ENCODE measurements at regions not wholly inside any gene's neighbourhood (a gene's known extent, or its start where the extent isn't known, plus 50 kb on each side); places are given as distances from the start of the nearest gene placed in this dataset.

DNA sequence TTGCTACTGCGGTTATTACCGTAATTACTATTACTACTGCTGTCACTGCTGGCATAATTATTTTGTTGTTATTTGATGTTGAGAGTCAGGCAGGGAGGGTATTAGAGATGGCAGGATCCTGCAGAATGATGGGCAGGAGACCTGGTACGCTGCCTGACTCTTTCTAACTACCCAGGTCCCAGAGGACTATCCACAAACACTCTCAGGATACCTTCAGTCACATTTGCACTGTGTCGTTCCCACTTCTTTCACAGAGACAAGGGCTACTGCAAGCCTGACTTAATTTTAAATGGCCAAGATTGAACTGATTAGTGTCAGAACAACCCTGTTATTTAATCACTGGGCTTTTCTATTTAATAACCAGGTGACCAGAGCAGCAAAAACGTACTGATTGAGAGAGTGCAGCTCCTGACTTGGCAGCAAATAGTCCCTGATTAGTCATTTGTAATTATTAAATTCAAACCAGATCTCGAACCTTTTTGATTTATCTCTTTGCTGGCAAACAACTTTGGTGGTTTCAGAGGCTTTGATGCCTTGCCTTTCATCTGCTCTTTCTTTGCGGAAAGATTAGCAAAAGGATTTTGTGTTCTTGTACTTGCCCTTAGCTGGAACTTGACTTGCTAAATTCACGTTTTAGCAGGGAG lies 88.8 kb upstream of the ARHGEF3 start:
- DNase-seq (ENCODE audit: low read depth) = no peak
- TF ChIP-seq, protein P1, sequence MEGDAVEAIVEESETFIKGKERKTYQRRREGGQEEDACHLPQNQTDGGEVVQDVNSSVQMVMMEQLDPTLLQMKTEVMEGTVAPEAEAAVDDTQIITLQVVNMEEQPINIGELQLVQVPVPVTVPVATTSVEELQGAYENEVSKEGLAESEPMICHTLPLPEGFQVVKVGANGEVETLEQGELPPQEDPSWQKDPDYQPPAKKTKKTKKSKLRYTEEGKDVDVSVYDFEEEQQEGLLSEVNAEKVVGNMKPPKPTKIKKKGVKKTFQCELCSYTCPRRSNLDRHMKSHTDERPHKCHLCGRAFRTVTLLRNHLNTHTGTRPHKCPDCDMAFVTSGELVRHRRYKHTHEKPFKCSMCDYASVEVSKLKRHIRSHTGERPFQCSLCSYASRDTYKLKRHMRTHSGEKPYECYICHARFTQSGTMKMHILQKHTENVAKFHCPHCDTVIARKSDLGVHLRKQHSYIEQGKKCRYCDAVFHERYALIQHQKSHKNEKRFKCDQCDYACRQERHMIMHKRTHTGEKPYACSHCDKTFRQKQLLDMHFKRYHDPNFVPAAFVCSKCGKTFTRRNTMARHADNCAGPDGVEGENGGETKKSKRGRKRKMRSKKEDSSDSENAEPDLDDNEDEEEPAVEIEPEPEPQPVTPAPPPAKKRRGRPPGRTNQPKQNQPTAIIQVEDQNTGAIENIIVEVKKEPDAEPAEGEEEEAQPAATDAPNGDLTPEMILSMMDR (conservative IDR thresholded peaks at IDR 0.05; ENCODE audit: low read depth, low read length) = no peak
- H3K4me3 ChIP-seq (ENCODE audit: low read depth, low read length) = no peak overlapping the region

DNA sequence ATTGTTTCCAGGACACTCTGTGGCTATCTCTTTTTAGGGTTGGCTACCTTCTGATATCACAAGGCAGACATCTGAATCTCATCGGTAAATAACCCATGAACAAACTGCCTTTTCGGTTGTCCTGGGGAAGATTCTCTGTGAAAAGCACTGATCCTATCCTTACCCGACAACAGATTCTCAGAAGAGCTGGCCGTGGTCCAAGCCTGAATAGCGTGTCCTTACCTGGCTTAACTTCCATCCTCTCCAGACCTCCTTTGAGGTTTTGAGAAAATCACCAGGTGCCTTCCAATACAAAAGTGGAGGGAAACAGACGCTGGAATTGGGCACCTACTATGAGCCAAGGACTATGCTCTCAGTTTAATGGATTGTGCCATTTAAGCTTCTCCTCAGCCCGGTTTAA lies 87.4 kb upstream of the ARHGEF3 start:
- H3K4me3 ChIP-seq (ENCODE audit: low read depth, low read length) = no peak overlapping the region
- DNase-seq (ENCODE audit: low read depth) = no peak
- TF ChIP-seq, protein P1 (conservative IDR thresholded peaks at IDR 0.05; ENCODE audit: low read depth, low read length) = no peak

GRCh38 chr3:56887402-56888025 lies 85.8 kb upstream of the ARHGEF3 start:
- TF ChIP-seq, protein P1 (conservative IDR thresholded peaks at IDR 0.05; ENCODE audit: low read depth, low read length) = no peak
- no peak for DNase-seq (ENCODE audit: low read depth)
- no peak overlapping the region for H3K4me3 ChIP-seq (ENCODE audit: low read depth, low read length)

DNA sequence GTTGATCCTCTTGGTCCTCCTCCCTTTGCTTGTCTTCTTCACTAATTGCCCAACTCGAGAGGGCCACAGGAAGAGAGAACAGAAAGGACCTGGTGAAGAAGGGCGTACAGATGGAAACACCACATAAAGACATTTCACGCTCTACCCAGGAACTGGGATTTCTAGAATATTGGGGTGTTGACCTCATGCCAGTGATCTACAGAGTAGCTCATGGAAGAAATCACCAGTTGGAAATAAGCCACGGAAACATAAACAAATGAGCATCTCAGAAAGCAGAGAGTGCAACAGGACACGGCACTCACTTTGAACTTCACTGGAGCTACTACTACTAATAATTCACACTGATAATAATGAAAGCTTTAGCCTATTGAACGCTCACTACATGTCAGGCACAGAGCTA lies 84.6 kb upstream of the ARHGEF3 start:
- no peak overlapping the region for H3K4me3 ChIP-seq (ENCODE audit: low read depth, low read length)
- TF ChIP-seq, protein P1 (conservative IDR thresholded peaks at IDR 0.05; ENCODE audit: low read depth, low read length) = no peak
- no peak for DNase-seq (ENCODE audit: low read depth)

DNA sequence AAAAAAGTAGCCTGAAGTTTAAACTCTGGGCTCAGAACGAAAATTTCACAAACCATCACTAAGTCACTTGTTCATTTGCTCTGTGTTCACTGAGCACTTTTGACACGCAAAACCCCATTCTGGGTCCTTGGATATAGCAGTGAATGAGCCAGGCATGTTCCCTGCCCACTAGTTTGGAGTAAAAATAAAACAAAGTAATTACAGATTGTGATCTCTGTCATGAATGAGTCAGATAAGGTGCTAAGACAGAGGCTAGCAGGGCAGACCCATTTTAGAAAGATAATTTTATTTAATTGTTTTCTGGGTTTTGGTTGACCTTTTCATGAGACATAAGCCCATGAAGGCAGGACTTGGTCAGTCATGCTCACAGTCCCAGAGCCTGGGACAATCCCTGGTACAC lies 84.1 kb upstream of the ARHGEF3 start:
- no peak overlapping the region for H3K4me3 ChIP-seq (ENCODE audit: low read depth, low read length)
- no peak for DNase-seq (ENCODE audit: low read depth)
- TF ChIP-seq, protein P1 (conservative IDR thresholded peaks at IDR 0.05; ENCODE audit: low read depth, low read length) = no peak

DNA sequence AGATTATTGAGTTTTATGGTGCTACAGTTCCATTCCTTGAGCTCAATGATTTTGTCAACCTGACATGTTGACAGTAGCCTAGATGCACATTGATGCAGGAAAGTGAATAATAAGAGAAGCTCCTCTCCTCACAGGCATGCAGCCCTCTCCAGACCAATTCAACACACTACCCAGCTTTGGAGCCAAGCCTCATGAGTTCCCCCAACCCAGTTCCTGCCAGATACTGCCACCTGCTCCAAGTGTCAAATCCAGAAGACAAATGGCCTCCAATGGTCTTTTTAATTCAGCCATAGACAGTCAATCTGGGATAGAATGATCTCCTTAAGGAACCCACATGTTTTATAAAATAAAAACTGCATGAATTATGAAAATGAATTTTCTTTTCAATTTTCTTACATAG lies 83.7 kb upstream of the ARHGEF3 start:
- no peak for DNase-seq (ENCODE audit: low read depth)
- no peak overlapping the region for H3K4me3 ChIP-seq (ENCODE audit: low read depth, low read length)
- TF ChIP-seq, protein P1 (conservative IDR thresholded peaks at IDR 0.05; ENCODE audit: low read depth, low read length) = no peak

GRCh38 chr3:56884387-56884786 lies 82.6 kb upstream of the ARHGEF3 start:
- TF ChIP-seq, protein P1 (conservative IDR thresholded peaks at IDR 0.05; ENCODE audit: low read depth, low read length) = no peak
- DNase-seq (ENCODE audit: low read depth) = no peak
- no peak overlapping the region for H3K4me3 ChIP-seq (ENCODE audit: low read depth, low read length)

Data from epithelial cell of proximal tubule (primary cell).